LNCaP clone FGC (cell line): ENCODE measurements at regions not wholly inside any gene's neighbourhood (a gene's known extent, or its start where the extent isn't known, plus 50 kb on each side); places are given as distances from the start of the nearest gene placed in this dataset.

Source experiments
- DNase-seq: peaks from one replicate; pipeline ENCODE4 v3.0.0-alpha.2; 2011; ENCODE audit warnings: low read depth
- H3K4me3 ChIP-seq: 2 replicates; pipeline ENCODE4 v1.5.1; 2011; ENCODE audit warnings: mild to moderate bottlenecking, low read depth, low read length, control low read depth
- CTCF ChIP-seq: IDR thresholded peaks from 2 replicates; pipeline ENCODE4 v1.5.1; 2012; ENCODE audit warnings: mild to moderate bottlenecking; ENCODE audit not compliant: control insufficient read depth, insufficient read depth; ENCODE audit errors: extremely low read depth

GRCh38 chr7:136807598-136807997 lies 60.9 kb upstream of the CHRM2 start:
- TF ChIP-seq CTCF = peak; percentile 26; the same call in 1 of the 2 replicates
- DNase-seq = no peak
- H3K4me3 ChIP-seq = no peak overlapping the region

- TF ChIP-seq CTCF = no peak
- no peak overlapping the region for H3K4me3 ChIP-seq
- peak; percentile 1 for DNase-seq
These were observed 65.4 kb upstream of the CHRM2 start for GRCh38 chr7:136803028-136803427.

GRCh38 chr7:136783934-136784333 lies 84.5 kb upstream of the CHRM2 start:
- DNase-seq = no peak
- TF ChIP-seq CTCF = no peak
- H3K4me3 ChIP-seq = no peak overlapping the region

GRCh38 chr7:136741941-136742340 lies 126.5 kb upstream of the CHRM2 start:
- no peak for DNase-seq
- H3K4me3 ChIP-seq = no peak overlapping the region
- TF ChIP-seq CTCF = no peak

- no peak overlapping the region for H3K4me3 ChIP-seq
- DNase-seq = no peak
- TF ChIP-seq CTCF = no peak
These were observed 139.5 kb upstream of the CHRM2 start for GRCh38 chr7:136728945-136729344.

GRCh38 chr7:136726460-136726859 lies 142.0 kb upstream of the CHRM2 start:
- no peak for DNase-seq
- no peak overlapping the region for H3K4me3 ChIP-seq
- no peak for TF ChIP-seq CTCF

- no peak overlapping the region for H3K4me3 ChIP-seq
- no peak for DNase-seq
- no peak for TF ChIP-seq CTCF
These were observed 150.4 kb upstream of the CHRM2 start for GRCh38 chr7:136717910-136718557.
